ENCODE measurements at regions not wholly inside any gene's neighbourhood (a gene's known extent, or its start where the extent isn't known, plus 50 kb on each side); places are given as distances from the start of the nearest gene placed in this dataset.

- BruUV-seq (replicated peaks) = no TSS peak
- TF ChIP-seq EZH2 (IDR thresholded peaks at IDR 0.05; ENCODE audit: borderline replicate concordance, low read depth, low read length, poor library complexity, severe bottlenecking) (no peak), CTCF (conservative IDR thresholded peaks at IDR 0.05; ENCODE audit: low read depth, low read length) (no peak)
- CTCF ChIA-PET = no interaction called here
- no peaks in the 10 kb centered on the region for H3K27me3 ChIP-seq (replicated peaks; ENCODE audit: insufficient read depth, low read depth, low read length, poor library complexity)
- no peaks in the 10 kb centered on the region for H3K9me3 ChIP-seq (ENCODE audit: low read depth, low read length, poor library complexity, severe bottlenecking)
- H3K4me3 ChIP-seq (ENCODE audit: low read depth, low read length, poor library complexity, severe bottlenecking) = no peak overlapping the region
- POLR2A ChIA-PET (ENCODE audit: low non-redundant PET) = no interaction called here
- no peak for DNase-seq (ENCODE audit: low spot score)
- intact Hi-C loops (cut with micrococcal nuclease; ENCODE audit: unreplicated experiment) = no loop called here
- H3K4me1 ChIP-seq (ENCODE audit: insufficient read depth, low read length, poor library complexity, severe bottlenecking) = no peaks in the 10 kb centered on the region
- no peak overlapping the region for H3K27ac ChIP-seq (ENCODE audit: low read depth, low read length, poor library complexity, severe bottlenecking)
- no peaks in the 10 kb centered on the region for H3K36me3 ChIP-seq (ENCODE audit: insufficient read depth, low read length, poor library complexity, severe bottlenecking)
These were observed 176.3 kb downstream of the INHBB start for GRCh38 chr2:120522151-120522751.

GRCh38 chr2:120523766-120524165, 177.8 kb downstream of the INHBB start:
- Histone ChIP-seq H3K27me3 (replicated peaks; ENCODE audit: insufficient read depth, low read depth, low read length, poor library complexity) (peaks cover 5% of the 10 kb centered on the region), H3K4me1 (ENCODE audit: insufficient read depth, low read length, poor library complexity, severe bottlenecking) (no peaks in the 10 kb centered on the region), H3K36me3 (ENCODE audit: insufficient read depth, low read length, poor library complexity, severe bottlenecking) (no peaks in the 10 kb centered on the region), H3K4me3 (ENCODE audit: low read depth, low read length, poor library complexity, severe bottlenecking) (no peak overlapping the region), H3K27ac (ENCODE audit: low read depth, low read length, poor library complexity, severe bottlenecking) (no peak overlapping the region), H3K9me3 (ENCODE audit: low read depth, low read length, poor library complexity, severe bottlenecking) (no peaks in the 10 kb centered on the region)
- TF ChIP-seq CTCF (conservative IDR thresholded peaks at IDR 0.05; ENCODE audit: low read depth, low read length) = no peak
- TF ChIP-seq EZH2 (IDR thresholded peaks at IDR 0.05; ENCODE audit: borderline replicate concordance, low read depth, low read length, poor library complexity, severe bottlenecking) = no peak
- BruUV-seq (replicated peaks) = no TSS peak
- CTCF ChIA-PET = no interaction called here
- no peak for DNase-seq (ENCODE audit: low spot score)
- intact Hi-C loops (cut with micrococcal nuclease; ENCODE audit: unreplicated experiment) = no loop called here
- POLR2A ChIA-PET (ENCODE audit: low non-redundant PET) = no interaction called here

GRCh38 chr2:120524174-120524573, 178.2 kb downstream of the INHBB start:
- no peaks in the 10 kb centered on the region for H3K4me1 ChIP-seq (ENCODE audit: insufficient read depth, low read length, poor library complexity, severe bottlenecking)
- H3K9me3 ChIP-seq (ENCODE audit: low read depth, low read length, poor library complexity, severe bottlenecking) = no peaks in the 10 kb centered on the region
- POLR2A ChIA-PET (ENCODE audit: low non-redundant PET) = no interaction called here
- H3K27me3 ChIP-seq (replicated peaks; ENCODE audit: insufficient read depth, low read depth, low read length, poor library complexity) = peaks cover 5% of the 10 kb centered on the region
- BruUV-seq (replicated peaks) = no TSS peak
- TF ChIP-seq EZH2 (IDR thresholded peaks at IDR 0.05; ENCODE audit: borderline replicate concordance, low read depth, low read length, poor library complexity, severe bottlenecking) (no peak), CTCF (conservative IDR thresholded peaks at IDR 0.05; ENCODE audit: low read depth, low read length) (no peak)
- DNase-seq (ENCODE audit: low spot score) = no peak
- no peaks in the 10 kb centered on the region for H3K36me3 ChIP-seq (ENCODE audit: insufficient read depth, low read length, poor library complexity, severe bottlenecking)
- intact Hi-C loops (cut with micrococcal nuclease; ENCODE audit: unreplicated experiment) = no loop called here
- no peak overlapping the region for H3K27ac ChIP-seq (ENCODE audit: low read depth, low read length, poor library complexity, severe bottlenecking)
- H3K4me3 ChIP-seq (ENCODE audit: low read depth, low read length, poor library complexity, severe bottlenecking) = no peak overlapping the region
- CTCF ChIA-PET = no interaction called here
